22Rv1 (cell line): ENCODE measurements at regions not wholly inside any gene's neighbourhood (a gene's known extent, or its start where the extent isn't known, plus 50 kb on each side); places are given as distances from the start of the nearest gene placed in this dataset.

ENCODE experiments used
- H3K27ac ChIP-seq: fragments of 450-650 bp; 2 replicates; pipeline ENCODE4 v1.5.1; 2017
- CTCF ChIP-seq: fragments of 450-650 bp; IDR thresholded peaks from 2 replicates; pipeline ENCODE4 v1.5.1; 2017; ENCODE audit warnings: mild to moderate bottlenecking
- ZFX ChIP-seq: fragments of 450-650 bp; IDR thresholded peaks from 2 replicates; pipeline ENCODE4 v1.6.1; 2017; ENCODE audit warnings: antibody characterized with exemption, borderline replicate concordance

DNA sequence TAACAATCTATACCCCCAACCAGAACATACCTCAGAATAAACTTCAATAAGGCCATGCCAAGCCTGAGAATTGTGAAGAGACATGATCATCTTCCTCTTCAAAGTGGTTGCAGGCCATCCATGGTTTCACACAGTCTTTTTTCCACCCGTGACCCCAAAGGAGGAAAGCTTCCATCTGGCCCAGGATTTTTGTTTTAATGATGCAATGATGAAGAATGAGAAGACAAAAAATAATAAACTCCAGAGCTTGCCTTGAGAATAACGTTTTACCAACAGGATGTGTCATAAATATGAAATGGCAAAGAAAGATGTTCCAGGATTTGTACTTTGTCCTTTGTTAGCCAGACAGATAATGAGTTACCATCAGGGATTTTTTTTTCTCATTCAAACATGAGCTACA, 201.9 kb downstream of the WNT5A start:
- no peak overlapping the region for H3K27ac ChIP-seq
- TF ChIP-seq CTCF (no peak), ZFX (no peak)

GRCh38 chr3:55283441-55283925, 203.6 kb downstream of the WNT5A start:
- TF ChIP-seq CTCF (no peak), ZFX (no peak)
- no peak overlapping the region for H3K27ac ChIP-seq

DNA sequence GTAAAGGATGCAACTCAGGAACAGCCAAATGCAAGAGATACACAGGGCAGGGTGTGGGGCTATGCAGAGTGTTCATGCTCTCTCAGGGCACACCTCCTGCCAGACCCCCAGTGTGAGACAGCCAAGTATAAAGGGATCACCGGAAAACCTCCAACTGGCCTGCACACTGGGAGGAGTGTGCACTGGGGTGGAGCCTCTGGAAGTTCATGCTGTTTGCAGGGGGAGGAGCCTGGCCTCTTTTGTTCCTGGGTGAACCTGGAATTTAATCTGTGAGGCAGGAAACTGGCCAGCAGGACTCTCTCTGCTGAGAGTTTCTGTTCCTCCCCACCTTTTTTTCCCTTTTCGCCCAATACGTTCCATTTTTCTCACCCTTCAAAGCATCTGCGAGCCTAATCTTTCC, 204.1 kb downstream of the WNT5A start:
- H3K27ac ChIP-seq: no peak overlapping the region
- TF ChIP-seq CTCF (no peak), ZFX (no peak)

- TF ChIP-seq ZFX (no peak), CTCF (no peak)
- H3K27ac ChIP-seq: no peak overlapping the region
Measured at GRCh38 chr3:55272031-55272645, 215.0 kb downstream of the WNT5A start.

DNA sequence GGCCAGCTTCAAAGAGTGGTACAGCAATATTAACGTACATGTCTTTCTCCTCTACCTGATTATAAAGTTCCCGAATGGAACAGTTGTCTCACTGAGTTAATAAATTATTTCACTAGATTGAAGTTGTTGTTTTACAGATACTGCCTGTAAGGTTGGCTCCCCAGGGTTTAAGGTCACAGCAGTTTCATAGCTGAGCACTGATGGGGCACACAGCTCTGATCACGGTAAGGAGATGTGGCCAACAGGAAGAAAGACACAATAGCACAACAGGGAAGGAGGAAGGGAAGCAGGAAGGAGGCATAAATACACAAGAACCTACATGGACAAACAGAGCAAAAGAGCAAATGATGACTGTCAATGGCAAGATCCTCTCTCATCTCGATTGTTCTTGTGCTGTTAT, 215.6 kb downstream of the WNT5A start:
- TF ChIP-seq CTCF (no peak), ZFX (no peak)

GRCh38 chr3:55270976-55271375, 216.1 kb downstream of the WNT5A start:
- TF ChIP-seq CTCF: no peak
- TF ChIP-seq ZFX: no peak
- no peak overlapping the region for H3K27ac ChIP-seq

More for the DNA sequence above, 215.6 kb downstream of the WNT5A start:
- H3K27ac ChIP-seq: no peak overlapping the region

- TF ChIP-seq ZFX (no peak), CTCF (no peak)
- H3K27ac ChIP-seq: no peak overlapping the region
Measured at GRCh38 chr3:55269636-55270035, 217.5 kb downstream of the WNT5A start.
